Keratinocyte (primary cell): ENCODE measurements at regions not wholly inside any gene's neighbourhood (a gene's known extent, or its start where the extent isn't known, plus 50 kb on each side); places are given as distances from the start of the nearest gene placed in this dataset.

Experiments
- DNase-seq: peaks from one replicate; pipeline ENCODE4 v3.0.0-alpha.2; 2011; ENCODE audit warnings: low read depth, missing footprints, low spot score
- FAIRE-seq: peaks from 2 replicates; lab custom pipeline; 2011; peaks lifted over from hg19 to GRCh38; lab: Jason Lieb, UNC
- H2AFZ ChIP-seq: 2 replicates; pipeline ENCODE4 v1.6.0; 2012; ENCODE audit warnings: low read length, control low read depth, inconsistent platforms; ENCODE audit not compliant: control insufficient read depth
- H3K27ac ChIP-seq: 2 replicates; pipeline ENCODE4 v1.5.1; 2011; ENCODE audit warnings: low read length; ENCODE audit not compliant: control insufficient read depth, insufficient read depth
- H3K27me3 ChIP-seq: 3 replicates; pipeline ENCODE4 v1.6.0; 2011; ENCODE audit warnings: low read length; ENCODE audit not compliant: control insufficient read depth, insufficient read depth; ENCODE audit errors: extremely low read depth
- H3K36me3 ChIP-seq, 2 experiments: 2 replicates in 1 of 2; 3 replicates in 1 of 2; pipeline ENCODE4 v1.5.1; 2011; ENCODE audit warnings: low read length in 2 of 2, mild to moderate bottlenecking in 1 of 2; ENCODE audit not compliant: control insufficient read depth in 2 of 2, insufficient read depth in 2 of 2; ENCODE audit errors: extremely low read depth in 1 of 2
- H3K4me1 ChIP-seq: 3 replicates; pipeline ENCODE4 v1.5.1; 2011; ENCODE audit warnings: low read length; ENCODE audit not compliant: control insufficient read depth, insufficient read depth; ENCODE audit errors: extremely low read depth
- H3K4me2 ChIP-seq: 3 replicates; pipeline ENCODE4 v1.6.0; 2011; ENCODE audit warnings: low read depth, low read length; ENCODE audit not compliant: control insufficient read depth, insufficient read depth; ENCODE audit errors: extremely low read depth
- H3K4me3 ChIP-seq, 3 experiments: fragments of 200-600 bp in 1 of 3; sonication (generic) in 1 of 3; 2 replicates in 2 of 3; 3 replicates in 1 of 3; pipeline ENCODE4 v1.5.1; 2011 to 2016; ENCODE audit warnings: low read length in 3 of 3, mild to moderate bottlenecking in 3 of 3, control low read depth in 2 of 3, inconsistent platforms in 1 of 3, low read depth in 1 of 3, mixed read lengths in 1 of 3, mixed run types in 1 of 3, moderate library complexity in 1 of 3; ENCODE audit not compliant: control insufficient read depth in 2 of 3, insufficient read depth in 2 of 3; ENCODE audit errors: extremely low read depth in 1 of 3
- H3K79me2 ChIP-seq: 2 replicates; pipeline ENCODE4 v1.6.0; 2012; ENCODE audit warnings: low read length; ENCODE audit not compliant: control insufficient read depth, insufficient read depth
- H3K9ac ChIP-seq: 3 replicates; pipeline ENCODE4 v1.6.0; 2011; ENCODE audit warnings: low read length; ENCODE audit not compliant: control insufficient read depth, insufficient read depth; ENCODE audit errors: extremely low read depth
- H3K9me1 ChIP-seq: 3 replicates; pipeline ENCODE4 v1.6.0; 2011; ENCODE audit warnings: low read length; ENCODE audit not compliant: control insufficient read depth, insufficient read depth; ENCODE audit errors: extremely low read depth
- H3K9me3 ChIP-seq: 2 replicates; pipeline ENCODE4 v1.5.1; 2012; ENCODE audit warnings: low read depth, low read length; ENCODE audit not compliant: control insufficient read depth
- H4K20me1 ChIP-seq: 3 replicates; pipeline ENCODE4 v1.6.0; 2011; ENCODE audit warnings: low read length; ENCODE audit not compliant: control insufficient read depth, insufficient read depth; ENCODE audit errors: extremely low read depth
- CTCF ChIP-seq, 3 experiments: IDR thresholded peaks in 1 of 3; conservative IDR thresholded peaks in 1 of 3; optimal IDR thresholded peaks in 1 of 3; 2 replicates in 2 of 3; 3 replicates in 1 of 3; pipeline versions ENCODE3 to v1.5.1; 2011; ENCODE audit warnings: low read length in 3 of 3, mild to moderate bottlenecking in 3 of 3, moderate library complexity in 2 of 3, control low read depth in 1 of 3, inconsistent platforms in 1 of 3; ENCODE audit not compliant: insufficient read depth in 2 of 3; ENCODE audit errors: extremely low read depth in 1 of 3
- EZH2 ChIP-seq: IDR thresholded peaks from one replicate; pipeline ENCODE4 v1.6.1; 2012; ENCODE audit warnings: inconsistent platforms, mild to moderate bottlenecking, low read length, moderate library complexity
- dilution Hi-C: fragments of 300-500 bp; cut with MboI; formaldehyde crosslinking; loops from one replicate; pipeline ENCODE4 v1.7.0; 2020; ENCODE audit warnings: low sequenced_read_pairs; ENCODE audit not compliant: extremely low pct_ligation_motif_present

- dilution Hi-C loops, result loop anchor here (25.0 kb wide), 1 partner anchor 453 kb away; no protein-coding TSS in a partner anchor
- no peak overlapping the region for H3K27ac ChIP-seq
- no peak overlapping the region for H3K4me3 ChIP-seq
- TF ChIP-seq EZH2 (no peak), CTCF (optimal IDR thresholded peaks at IDR 0.05 in 1 of 3, IDR thresholded peaks at IDR 0.05 in 1 of 3, conservative IDR thresholded peaks at IDR 0.05 in 1 of 3; ENCODE audit: extremely low read depth in 1 of 3, insufficient read depth in 2 of 3, low read length in 3 of 3) (no peak)
- peaks cover 5% of the 10 kb centered on the region for H3K9me1 ChIP-seq
- H3K9me3 ChIP-seq, result no peaks in the 10 kb centered on the region
- H4K20me1 ChIP-seq, result peaks cover 5% of the 10 kb centered on the region
- H3K9ac ChIP-seq, result no peak overlapping the region
- H3K4me2 ChIP-seq, result no peak overlapping the region
- peaks cover 19% of the 10 kb centered on the region for H3K4me1 ChIP-seq
- no peaks in the 10 kb centered on the region for H3K79me2 ChIP-seq
- H3K36me3 ChIP-seq, result no peaks in the 10 kb centered on the region
- FAIRE-seq, result no peak
- no peak for DNase-seq
- no peak overlapping the region for H2AFZ ChIP-seq
- peaks cover 12% of the 10 kb centered on the region for H3K27me3 ChIP-seq
Measured at GRCh38 chr12:11584221-11584855, 65.1 kb upstream of the ETV6 start.

GRCh38 chr12:11592484-11592883 lies 57.0 kb upstream of the ETV6 start:
- FAIRE-seq, result no peak
- Histone ChIP-seq H2AFZ (no peak overlapping the region), H3K4me2 (no peak overlapping the region), H3K4me3 (no peak overlapping the region), H3K9me3 (no peaks in the 10 kb centered on the region), H4K20me1 (no peaks in the 10 kb centered on the region), H3K36me3 (no peaks in the 10 kb centered on the region), H3K4me1 (peaks cover 3% of the 10 kb centered on the region), H3K9ac (no peak overlapping the region), H3K9me1 (no peaks in the 10 kb centered on the region), H3K79me2 (no peaks in the 10 kb centered on the region), H3K27ac (no peak overlapping the region), H3K27me3 (no peaks in the 10 kb centered on the region)
- dilution Hi-C loops, result loop anchor here (25.0 kb wide), 1 partner anchor 445 kb away; no protein-coding TSS in a partner anchor
- no peak for DNase-seq
- TF ChIP-seq EZH2, result no peak
- no peak for TF ChIP-seq CTCF (optimal IDR thresholded peaks at IDR 0.05 in 1 of 3, IDR thresholded peaks at IDR 0.05 in 1 of 3, conservative IDR thresholded peaks at IDR 0.05 in 1 of 3; ENCODE audit: extremely low read depth in 1 of 3, insufficient read depth in 2 of 3, low read length in 3 of 3)
